GM12873 (cell line): ENCODE measurements at regions not wholly inside any gene's neighbourhood (a gene's known extent, or its start where the extent isn't known, plus 50 kb on each side); places are given as distances from the start of the nearest gene placed in this dataset.

Source experiments
- TF ChIP-seq, protein P1 (sequence below): IDR thresholded peaks from 2 replicates; pipeline ENCODE4 v1.5.1; 2012; ENCODE audit warnings: low read depth, mild to moderate bottlenecking, moderate library complexity, low read length, control low read depth; ENCODE audit not compliant: insufficient read depth; ENCODE audit errors: missing control alignments

DNA sequence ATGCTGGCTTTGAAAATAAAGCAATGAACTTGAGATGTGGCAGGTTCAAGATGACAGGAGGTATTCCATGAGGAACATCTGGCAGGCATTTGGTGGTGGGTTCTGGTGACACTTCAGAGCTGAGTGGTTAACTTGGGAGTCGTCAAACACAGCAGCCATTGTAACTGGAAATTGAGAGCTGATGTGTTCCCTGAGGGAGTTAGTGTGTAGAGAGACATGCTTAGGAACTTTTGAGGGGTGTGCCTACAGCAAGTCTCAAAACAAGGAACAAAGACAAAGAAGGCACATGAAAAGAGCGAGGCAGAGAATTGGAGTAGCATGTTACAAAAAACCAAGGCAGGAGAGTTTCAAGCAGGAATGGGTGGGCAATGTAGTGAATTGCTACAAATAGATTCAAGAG is 53.9 kb upstream of the KL start:
- TF ChIP-seq, protein P1, sequence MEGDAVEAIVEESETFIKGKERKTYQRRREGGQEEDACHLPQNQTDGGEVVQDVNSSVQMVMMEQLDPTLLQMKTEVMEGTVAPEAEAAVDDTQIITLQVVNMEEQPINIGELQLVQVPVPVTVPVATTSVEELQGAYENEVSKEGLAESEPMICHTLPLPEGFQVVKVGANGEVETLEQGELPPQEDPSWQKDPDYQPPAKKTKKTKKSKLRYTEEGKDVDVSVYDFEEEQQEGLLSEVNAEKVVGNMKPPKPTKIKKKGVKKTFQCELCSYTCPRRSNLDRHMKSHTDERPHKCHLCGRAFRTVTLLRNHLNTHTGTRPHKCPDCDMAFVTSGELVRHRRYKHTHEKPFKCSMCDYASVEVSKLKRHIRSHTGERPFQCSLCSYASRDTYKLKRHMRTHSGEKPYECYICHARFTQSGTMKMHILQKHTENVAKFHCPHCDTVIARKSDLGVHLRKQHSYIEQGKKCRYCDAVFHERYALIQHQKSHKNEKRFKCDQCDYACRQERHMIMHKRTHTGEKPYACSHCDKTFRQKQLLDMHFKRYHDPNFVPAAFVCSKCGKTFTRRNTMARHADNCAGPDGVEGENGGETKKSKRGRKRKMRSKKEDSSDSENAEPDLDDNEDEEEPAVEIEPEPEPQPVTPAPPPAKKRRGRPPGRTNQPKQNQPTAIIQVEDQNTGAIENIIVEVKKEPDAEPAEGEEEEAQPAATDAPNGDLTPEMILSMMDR, result no peak

DNA sequence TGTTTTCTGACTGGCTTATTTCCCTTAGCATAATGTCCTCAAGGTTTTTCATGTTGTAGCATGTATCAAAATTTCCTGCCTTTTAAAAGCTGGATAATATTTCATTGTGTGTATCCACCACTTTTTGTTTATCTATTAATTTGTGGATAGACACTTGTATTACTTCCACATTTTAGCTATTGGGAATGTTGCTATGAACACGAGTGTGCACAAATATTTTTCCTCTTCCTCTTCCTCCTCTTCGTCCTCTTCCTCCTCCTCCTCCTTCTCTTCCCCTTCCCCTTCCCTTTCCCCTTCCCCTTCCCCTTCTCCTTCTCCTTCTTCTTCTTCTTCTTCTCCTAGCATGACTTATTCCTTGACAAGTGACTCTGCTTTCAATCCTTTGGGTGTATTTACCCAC is 51.2 kb upstream of the KL start:
- TF ChIP-seq, protein P1, result no peak
